HG03039 (cell line): ENCODE measurements at regions not wholly inside any gene's neighbourhood (a gene's known extent, or its start where the extent isn't known, plus 50 kb on each side); places are given as distances from the start of the nearest gene placed in this dataset.

ENCODE experiments used
- ATAC-seq: cut with Tn5 transposase; IDR thresholded peaks from one replicate; pipeline ENCODE4 v1.9.1; 2021; ENCODE audit warnings: mild to moderate bottlenecking, moderate library complexity; ENCODE audit not compliant: unreplicated experiment

DNA sequence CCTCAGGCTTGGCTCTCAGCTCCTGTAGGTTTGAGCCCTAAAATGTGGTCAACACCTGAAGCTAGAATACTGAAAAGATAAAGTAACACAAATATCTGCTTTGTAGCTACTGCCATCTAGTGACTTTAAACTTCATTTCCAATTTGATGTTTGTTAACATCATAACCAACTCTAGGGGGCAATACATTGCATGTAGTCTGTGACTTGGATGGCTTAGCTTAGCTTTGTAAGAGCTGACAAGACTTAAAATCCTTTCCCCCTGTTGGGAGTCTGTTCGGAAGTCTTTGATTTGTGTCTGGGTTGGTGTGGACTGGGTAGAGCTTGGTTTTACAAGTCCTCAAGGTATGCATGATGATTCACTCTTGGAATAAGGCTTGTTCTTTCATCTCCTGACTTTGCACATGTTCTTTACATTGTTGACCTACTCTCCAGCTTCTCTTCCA, 51.7 kb downstream of the SCN11A start:
- no peak for ATAC-seq

DNA sequence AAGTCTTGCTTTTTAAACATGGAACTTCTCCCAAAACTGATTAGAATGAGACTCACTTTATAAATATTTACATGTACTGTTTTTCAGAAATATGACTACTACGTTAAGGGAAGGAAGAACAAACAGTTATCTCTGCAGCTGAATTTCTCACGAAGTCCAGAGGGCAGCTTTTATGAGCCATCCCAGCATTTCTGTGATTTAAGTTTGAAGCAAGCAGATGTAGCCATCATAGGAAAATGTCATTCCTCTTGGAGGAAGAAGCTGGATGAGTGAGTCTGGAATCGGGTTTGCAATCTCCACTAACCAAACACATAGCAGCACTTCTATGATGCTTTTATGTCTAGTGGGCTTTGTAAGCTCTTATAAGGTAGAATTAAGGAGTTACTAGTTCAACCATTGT, 53.7 kb downstream of the SCN11A start:
- no peak for ATAC-seq

DNA sequence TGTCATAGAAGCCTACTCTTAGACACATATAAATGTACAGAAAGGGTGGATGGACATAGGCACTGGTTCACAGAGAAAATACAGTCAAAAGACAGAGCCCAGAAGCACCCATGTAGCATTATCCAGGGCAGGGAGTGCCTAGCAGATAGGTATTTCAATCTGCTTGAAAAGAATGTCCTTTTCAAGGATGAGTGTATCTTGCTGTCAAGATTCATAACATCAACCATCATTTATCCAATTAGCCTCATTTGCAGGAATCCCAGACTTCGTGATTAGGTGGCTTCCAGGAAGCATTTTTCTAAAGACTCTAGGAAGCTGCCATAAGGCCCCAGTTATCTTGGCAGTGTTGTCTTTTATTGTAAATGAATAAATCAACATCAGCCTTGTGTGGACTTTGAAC, 55.6 kb downstream of the SCN11A start:
- ATAC-seq, result no peak

DNA sequence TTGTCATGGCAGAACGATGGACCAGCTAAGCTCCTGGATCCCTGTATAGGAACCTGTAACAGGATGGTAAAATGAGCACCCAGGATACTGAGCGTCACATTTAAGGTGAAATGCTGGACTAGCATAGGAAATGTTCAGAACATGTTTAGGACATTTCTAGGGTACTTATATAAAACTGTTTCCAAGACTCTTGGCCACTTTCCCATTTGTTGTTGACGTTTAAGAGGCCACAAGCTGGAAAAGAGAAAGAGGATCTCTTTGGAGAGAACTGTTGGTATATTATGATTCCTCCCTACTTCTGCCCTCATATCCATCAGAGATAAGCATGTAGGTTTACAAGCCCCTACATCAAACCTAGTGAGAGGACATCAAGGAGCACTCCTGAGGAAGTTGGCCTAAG, 57.5 kb downstream of the SCN11A start:
- ATAC-seq, result no peak

DNA sequence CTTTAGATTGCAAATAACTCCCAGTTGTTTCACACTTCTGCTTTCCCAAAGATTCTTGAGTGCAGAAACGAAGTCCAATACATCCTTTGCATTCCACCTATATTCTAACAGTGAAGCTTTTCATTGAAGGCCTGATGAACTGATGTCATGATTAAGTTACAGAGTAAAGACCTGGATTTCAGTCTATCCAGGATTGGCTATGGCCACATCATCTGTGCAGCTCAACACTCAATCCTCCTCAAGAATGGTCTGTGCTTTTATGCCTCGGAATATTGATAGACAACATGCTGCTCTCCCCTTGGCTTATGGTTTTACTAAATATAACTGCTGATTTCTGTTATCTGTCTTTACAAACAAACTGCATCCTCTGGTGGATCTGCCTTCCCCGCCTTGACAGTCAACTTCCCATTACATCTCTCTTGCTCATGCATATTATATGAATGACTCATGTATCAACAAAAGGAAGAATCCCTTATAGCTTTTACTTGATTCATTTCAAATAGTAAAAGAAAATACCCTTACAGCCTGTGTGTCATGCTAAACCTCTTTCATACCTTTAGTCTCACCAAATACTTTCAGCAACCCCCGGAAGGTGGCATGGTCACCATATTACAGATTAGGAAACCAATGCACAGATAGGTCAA, 59.5 kb downstream of the SCN11A start:
- ATAC-seq, result no peak

DNA sequence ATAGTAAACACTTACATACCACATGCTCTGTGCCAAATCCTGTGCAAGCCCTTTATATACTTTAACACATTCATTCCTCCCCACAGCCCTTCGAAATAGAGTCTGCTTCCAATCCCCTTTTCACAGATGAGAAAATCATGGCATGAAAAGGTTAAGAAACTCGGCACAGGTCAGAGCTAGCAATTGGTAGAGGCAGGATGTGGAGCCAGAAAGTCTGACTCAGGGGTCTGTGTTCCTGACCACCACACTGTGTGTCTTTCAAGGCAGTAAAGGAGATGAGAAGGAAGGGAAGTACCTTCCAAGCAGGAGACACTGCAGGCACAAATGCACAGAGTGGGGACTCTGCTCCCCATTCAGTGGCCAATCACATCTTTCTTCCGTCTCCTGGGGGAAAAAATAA, 61.1 kb downstream of the SCN11A start:
- ATAC-seq, result no peak

DNA sequence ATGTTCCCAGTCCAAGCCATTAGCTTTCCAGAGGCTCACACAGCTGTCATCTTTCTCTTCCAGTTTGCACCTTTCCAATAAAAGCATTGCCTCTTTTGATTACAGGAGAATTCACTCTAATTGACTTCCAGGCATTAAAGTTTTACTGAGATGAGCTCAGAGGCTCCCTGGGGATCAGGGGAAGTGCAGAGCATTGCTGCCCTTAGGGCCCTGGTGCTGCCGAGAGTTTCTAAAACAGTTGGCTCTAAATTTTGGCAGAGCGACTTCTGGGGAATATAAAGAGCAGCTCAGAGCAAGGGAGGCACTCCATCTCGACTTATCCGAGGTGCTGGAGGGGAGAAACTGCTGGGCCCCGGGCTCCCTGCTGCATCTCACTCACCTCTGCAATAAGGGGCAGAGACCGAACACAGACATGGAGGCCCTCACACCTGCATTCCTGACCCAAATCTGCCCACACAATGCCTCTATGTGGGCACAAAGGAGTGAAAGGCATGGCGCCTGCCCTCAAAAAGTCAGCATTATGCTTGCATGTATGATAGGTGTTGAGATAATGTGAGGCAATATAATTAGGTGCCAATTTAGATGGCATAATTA, 61.7 kb downstream of the SCN11A start:
- no peak for ATAC-seq

DNA sequence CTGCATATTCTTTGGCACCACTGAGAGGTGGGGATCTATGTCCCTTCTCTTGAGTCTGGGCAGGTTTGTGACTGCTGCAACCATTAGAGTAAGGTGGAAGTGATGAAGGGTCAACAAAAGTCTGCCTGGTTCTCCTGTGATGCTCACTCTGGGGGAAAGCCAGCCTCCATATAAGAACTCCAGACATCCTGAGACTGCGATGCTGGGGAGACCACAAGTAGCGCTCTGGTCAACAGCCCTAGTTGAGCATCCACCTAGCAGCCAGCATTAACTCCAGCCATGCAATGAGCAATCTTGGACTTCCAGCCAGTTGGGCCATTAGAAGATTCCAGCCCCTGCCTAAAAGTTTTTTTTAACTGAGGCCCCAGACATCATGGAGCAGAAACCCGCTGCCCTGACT, 62.8 kb downstream of the SCN11A start:
- no peak for ATAC-seq

DNA sequence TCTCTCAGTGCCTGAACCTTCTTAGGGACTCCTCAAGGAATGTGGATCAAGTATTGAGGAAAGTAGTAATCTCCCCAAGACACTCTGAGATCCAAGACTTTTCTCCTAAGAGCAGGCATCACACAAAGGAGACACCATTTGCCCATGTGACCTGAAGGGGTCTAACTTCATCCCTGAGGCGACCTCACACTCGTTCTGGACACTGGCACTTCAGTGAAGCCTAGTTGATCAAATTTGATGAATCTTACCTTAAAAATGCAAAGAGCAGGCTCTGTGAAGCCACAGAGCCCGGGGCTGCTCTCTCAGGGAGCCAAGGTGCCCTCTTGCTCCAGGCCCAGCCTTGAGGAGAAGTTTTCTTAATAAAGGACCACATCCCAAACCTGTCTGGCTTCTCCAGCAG, 64.3 kb downstream of the SCN11A start:
- ATAC-seq, result no peak

DNA sequence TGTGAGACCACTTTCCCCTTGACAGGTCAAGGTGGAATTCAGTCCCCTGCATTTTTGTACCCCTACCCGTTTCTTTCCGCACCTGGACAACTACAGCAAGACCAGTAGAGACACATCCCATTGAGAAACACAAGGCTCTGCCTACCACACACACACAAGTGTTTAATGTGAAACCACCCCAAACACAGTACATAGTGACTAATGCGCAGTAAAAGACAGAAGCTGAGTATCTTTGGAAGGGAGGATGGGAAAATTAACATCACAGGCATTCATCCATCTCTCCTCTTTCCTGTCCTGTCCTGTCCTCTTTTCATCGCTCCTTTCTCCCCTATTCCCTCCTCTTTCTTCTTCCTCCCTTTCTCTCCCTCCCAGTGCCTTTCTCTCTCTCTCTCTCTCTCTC, 64.8 kb downstream of the SCN11A start:
- no peak for ATAC-seq

DNA sequence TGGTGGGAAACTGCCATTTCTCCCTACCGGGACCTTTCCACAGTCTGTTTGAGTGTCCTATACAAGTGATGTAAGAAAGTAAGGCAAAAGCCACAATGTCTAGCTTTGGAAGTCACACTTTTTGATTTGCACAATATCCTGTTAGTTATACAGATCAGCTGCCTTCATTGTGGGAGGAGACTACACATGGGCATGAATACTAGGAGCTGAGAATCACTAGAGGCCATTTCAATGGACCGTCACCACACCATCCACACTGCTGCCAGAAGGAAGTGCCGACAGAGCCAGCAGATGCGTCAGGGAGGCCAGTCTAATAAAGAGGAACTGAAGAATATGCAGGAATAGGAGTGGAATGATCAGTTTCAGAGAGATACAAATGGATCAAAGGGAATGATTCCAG, 65.8 kb downstream of the SCN11A start:
- no peak for ATAC-seq

DNA sequence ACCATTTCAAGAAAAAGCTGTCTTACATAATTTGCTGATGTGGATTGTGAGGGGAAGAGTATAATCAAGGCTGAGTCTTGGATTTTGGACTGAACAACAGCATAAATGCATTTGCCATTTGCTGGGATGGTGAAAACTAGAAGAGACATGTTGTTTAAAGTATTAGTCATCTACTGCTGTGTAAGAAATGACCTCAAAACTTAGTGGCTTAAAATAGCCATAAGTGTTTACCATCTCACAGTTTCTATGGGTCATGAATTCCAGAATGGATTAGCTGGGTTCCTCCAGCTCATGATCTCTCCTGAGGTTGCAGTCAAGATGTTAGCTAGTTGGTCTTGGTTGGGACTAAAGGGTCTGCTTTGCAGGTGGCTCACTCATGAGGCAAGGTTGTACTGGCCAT, 66.2 kb downstream of the SCN11A start:
- ATAC-seq, result no peak

DNA sequence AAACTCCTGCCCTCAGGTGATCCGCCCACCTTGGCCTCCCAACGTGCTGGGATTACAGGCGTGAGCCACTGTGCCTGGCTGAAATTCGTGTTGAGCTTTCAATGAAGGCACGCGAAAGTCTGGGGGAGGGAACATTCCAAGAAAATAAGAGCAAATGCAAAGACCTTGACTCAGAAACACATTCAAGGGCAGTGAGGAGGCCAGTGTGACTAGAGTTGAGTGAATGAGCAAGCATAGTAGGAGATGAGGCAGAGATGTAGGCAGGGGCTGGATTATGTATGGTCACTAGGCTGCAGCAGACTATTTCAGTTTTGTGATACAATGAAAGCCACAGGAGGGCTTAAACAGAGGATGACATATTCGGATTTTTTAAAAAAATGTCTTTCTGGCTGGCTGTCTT, 67.0 kb downstream of the SCN11A start:
- no peak for ATAC-seq

DNA sequence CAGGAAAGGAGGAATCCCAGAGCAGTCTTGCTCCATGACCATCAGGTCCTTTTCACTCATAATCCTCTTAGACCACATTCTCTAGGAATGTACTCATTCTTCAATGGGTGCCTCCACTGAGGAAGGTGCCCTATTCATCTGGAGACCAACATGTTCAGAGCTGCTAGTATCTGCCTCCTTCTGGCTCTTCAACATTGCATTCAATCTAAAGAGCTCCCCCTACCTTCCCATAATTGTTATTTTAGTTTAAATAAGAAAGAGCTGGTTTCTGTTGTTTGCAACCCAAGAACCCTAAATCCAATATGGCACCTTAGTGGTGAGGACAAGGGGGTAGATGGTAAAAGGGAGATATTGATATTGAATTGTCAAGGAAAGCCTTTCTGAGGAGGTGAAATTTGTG, 67.6 kb downstream of the SCN11A start:
- ATAC-seq, result no peak

DNA sequence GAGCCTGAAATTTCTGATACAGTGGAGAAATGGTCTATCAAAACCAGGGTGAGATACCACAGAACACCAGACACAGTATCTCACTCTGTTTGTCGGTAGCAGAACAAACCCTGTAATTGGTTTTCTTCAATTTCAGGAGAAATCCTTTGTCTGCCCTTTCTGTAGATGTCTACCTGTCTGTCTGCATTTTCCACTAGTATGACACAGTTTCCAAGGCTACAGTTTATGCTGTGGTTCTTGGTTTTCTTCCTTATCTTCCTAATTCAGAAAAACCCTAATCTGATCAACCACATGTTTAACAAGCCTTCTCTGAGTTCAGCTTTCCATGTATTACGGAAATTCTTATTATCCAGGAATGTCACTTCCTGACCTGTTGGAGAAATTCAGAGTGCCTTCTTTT, 70.8 kb downstream of the SCN11A start:
- ATAC-seq, result no peak

DNA sequence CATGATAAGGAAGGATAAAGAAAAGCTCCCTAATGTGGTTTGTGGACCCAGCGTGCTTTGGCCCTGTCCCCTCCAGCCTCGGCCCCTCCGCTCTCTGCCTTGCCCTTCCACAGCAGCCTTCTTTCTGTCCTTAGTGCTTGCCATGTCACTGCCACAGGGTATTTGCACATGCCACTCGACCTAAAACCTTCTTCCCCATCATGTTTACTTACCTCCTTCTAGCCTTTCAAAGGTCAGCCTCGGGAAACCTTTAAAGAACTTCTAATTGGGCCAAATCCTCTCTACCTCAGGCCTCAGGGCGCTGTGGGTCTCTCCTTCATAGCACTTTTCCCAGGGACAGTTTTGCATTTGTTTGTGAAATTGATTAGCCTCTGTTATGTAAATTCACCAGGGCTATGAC, 73.0 kb downstream of the SCN11A start:
- ATAC-seq, result no peak

DNA sequence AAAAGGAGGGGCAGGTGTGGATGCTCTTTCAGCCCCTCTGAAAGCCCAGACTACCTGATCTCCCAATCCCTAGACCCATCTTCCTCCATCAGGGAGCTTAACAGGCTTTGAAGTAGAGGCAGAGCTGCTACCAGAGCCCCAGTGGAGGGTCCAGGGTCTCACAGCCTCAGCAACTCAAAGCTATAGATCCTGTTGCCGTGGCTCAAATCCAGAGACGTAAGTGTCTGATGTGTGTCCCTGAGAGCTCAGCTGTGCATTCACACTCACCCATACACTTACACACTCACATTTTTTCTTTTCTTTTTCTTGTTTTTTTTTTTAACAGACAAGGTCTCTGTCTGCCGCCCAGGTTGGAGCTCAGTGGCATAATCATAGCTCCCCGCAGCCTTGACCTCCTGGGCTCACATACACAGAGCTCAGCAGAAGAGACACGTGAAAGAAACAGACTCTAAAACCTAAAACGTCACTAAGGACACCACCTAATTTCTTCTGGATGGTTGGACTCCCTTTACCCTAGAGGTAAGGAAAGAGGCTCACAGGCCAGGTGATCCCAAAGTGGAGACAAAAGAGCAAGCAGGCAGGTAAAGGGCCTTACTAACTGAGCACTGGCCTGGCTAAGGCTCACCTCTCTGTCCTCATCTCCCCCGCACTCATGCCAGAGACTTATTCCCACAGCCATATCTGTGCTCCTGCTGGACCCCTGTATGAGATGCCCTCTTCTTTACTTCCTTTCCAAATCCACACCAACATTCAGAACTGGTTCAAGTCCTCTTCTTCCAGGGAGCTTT, 80.7 kb downstream of the SCN11A start:
- no peak for ATAC-seq

DNA sequence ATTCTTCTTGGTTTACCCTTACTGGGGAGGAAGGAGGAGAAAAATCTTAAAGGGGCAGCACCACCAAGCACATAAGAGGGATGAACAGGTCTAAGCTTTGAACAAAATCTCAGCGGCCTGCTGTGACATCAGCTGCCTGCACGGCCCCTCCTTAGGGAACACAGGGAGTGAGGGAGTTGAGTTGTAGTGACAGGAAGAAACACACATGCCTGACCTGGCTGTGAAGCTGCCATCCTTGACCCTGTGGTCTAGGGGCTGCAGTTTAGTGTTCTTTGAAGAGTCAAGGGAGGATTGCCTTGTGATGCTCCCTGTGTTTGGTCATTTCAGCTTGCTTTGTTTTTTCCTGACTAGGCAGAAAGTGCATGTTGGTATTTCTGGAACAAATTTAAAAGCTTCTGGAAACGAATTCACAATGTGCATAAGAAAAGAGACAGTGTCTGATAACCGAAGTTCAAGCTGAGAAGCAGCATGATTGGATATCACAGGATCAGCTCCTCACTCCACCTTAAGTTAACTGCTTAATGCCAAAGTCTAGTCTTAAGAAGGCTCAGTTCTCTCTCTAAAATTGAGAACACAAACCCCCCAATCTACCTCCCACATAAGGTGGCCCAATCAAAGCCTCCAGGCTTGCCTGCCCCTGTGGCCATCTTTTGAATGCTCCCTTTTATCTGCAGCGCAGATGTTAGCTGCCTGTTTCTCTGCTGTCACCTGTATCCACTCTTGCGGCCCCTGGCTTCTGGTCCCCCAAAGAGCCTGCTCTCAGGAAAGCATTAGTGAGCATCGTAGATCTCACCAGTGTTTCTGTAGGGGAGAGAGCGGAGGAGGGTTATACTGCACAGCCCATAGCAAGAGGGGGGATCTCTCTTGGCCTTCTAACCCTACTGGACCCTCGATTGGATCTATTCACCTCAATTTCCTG, 82.2 kb downstream of the SCN11A start:
- no peak for ATAC-seq

DNA sequence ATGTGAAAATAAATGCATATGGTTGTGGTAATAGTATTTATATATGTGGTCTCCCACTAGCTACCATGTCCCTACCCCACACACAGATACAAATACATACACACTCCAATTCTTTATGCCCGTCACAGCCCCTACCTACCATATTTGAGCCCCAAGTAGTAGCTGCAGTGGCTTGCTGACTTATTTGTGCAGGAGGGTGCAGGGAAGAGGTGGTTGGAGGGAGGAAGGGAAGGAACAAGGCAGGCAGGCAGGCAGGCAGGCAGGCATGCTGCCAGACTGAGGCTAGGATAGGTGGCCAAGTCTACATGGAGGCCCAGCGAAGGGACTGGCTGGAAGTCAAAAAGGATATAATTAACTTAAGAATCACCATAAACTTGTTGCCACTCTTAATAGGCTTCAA, 82.9 kb downstream of the SCN11A start:
- no peak for ATAC-seq

DNA sequence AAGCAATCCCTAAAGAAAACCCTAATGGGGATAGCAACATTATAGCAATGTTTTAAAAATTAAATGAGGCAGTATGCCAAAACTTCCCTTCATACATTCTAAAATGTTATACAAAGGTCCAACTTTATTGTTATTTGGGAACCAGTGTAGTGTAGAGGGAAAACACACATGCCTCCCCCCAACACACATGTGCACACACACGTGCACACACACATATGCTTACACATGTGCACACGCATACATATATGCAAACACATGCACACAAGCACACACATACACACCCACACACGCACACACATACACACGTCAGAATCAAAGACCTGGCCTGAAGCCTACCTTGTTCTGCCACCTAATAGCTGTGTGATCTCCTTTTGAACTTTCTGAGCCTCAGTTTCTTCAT, 83.3 kb downstream of the SCN11A start:
- no peak for ATAC-seq

DNA sequence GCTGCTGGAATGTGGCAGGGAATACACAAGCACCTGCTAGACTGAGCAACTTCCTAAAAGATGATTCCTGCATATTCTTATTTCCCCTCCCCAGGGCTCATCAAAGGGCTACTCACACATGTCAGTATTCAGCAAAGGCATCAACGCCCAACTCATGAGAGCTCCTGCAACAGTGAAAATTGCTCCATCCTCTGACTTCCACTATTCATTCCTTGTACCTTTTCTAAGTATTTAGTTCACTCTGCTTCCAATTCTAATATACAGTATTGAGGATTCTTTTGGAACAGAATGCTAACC, 84.1 kb downstream of the SCN11A start:
- no peak for ATAC-seq
